HCT116 (cell line): ENCODE measurements at regions not wholly inside any gene's neighbourhood (a gene's known extent, or its start where the extent isn't known, plus 50 kb on each side); places are given as distances from the start of the nearest gene placed in this dataset.

ENCODE experiments used
- ATAC-seq: fragments of 200-7000 bp; cut with Tn5 transposase; 2 replicates; pipeline ENCODE4 v1.9.1; 2020; ENCODE audit warnings: mild to moderate bottlenecking, moderate library complexity
- BruUV-seq: library from RNA; stranded (reverse); fragments of 400-500 nt; replicated peaks from 2 replicates; lab custom pipeline; 2021; lab: Mats Ljungman, UMichigan
- CTCF ChIA-PET: fragments of 300-600 bp; sonication (Branson Sonifier 250); formaldehyde crosslinking; loops from one replicate; lab custom pipeline; 2021; ENCODE audit warnings: antibody characterized with exemption; lab: Charles Lee
- POLR2A ChIA-PET: fragments of 300-600, 350-600 bp; sonication (Branson Sonifier 250); formaldehyde crosslinking; loops from one replicate; lab custom pipeline; 2021; ENCODE audit warnings: antibody characterized with exemption; lab: Charles Lee
- RAD21 ChIA-PET, 2 experiments: fragments of 300-600 bp; sonication (Branson Sonifier 250); formaldehyde crosslinking; loops; one replicate each; lab custom pipeline; 2023; ENCODE audit warnings: low total read pairs in 2 of 2; ENCODE audit not compliant: uncharacterized antibody in 2 of 2, unreplicated experiment in 2 of 2, low non-redundant PET in 1 of 2; lab: Charles Lee
- DNase-seq: peaks from one replicate; pipeline ENCODE4 v3.0.0-alpha.2; 2010; ENCODE audit warnings: low read depth, low spot score
- H2AFZ ChIP-seq: fragments of 200-600 bp; shearing (Covaris generic), sonication (generic); 2 replicates; pipeline ENCODE4 v1.6.1; 2017; ENCODE audit warnings: low read depth, mixed run types, mixed read lengths, antibody characterized with exemption, low read length; ENCODE audit not compliant: poor library complexity, severe bottlenecking
- H3K27ac ChIP-seq: 2 replicates; pipeline ENCODE4 v1.5.1; 2012; ENCODE audit warnings: low read depth, low read length
- H3K27me3 ChIP-seq: fragments of 200-600 bp; sonication (generic); 2 replicates; pipeline ENCODE4 v1.6.1; 2016; ENCODE audit warnings: mixed run types, low read length, mixed read lengths; ENCODE audit not compliant: insufficient read depth
- H3K36me3 ChIP-seq, 2 experiments: fragments of 200-500 bp in 1 of 2; fragments of 200-600 bp in 1 of 2; sonication (Bioruptor generic) in 1 of 2; sonication (generic) in 1 of 2; 2 replicates each; pipeline versions ENCODE4 v1.5.1 to v1.6.1; 2014 to 2016; ENCODE audit warnings: low read length in 2 of 2, inconsistent platforms in 1 of 2, mixed read lengths in 1 of 2, mixed run types in 1 of 2; ENCODE audit not compliant: insufficient read depth in 2 of 2, control insufficient read depth in 1 of 2
- H3K4me1 ChIP-seq, 2 experiments: fragments of 200-600 bp in 1 of 2; sonication (generic) in 1 of 2; 2 replicates each; pipeline versions ENCODE4 v1.5.1 to v1.6.1; 2012 to 2017; ENCODE audit warnings: low read length in 2 of 2, inconsistent platforms in 1 of 2, mild to moderate bottlenecking in 1 of 2, mixed read lengths in 1 of 2, mixed run types in 1 of 2, moderate library complexity in 1 of 2; ENCODE audit not compliant: insufficient read depth in 2 of 2, control insufficient read depth in 1 of 2
- H3K4me2 ChIP-seq: fragments of 200-600 bp; sonication (generic); 2 replicates; pipeline ENCODE4 v1.6.1; 2017; ENCODE audit warnings: mixed run types, low read length, mixed read lengths
- H3K4me3 ChIP-seq, 2 experiments: fragments of 200-600 bp in 1 of 2; sonication (generic) in 1 of 2; replicated peaks in 1 of 2; 2 replicates each; pipeline ENCODE4 v1.5.1; 2011 to 2016; ENCODE audit warnings: low read length in 2 of 2, control low read depth in 1 of 2, low read depth in 1 of 2, mild to moderate bottlenecking in 1 of 2, mixed read lengths in 1 of 2, mixed run types in 1 of 2
- H3K79me2 ChIP-seq: fragments of 200-600 bp; sonication (generic); 2 replicates; pipeline ENCODE4 v1.6.1; 2017; ENCODE audit warnings: mild to moderate bottlenecking, mixed run types, low read length, moderate library complexity, mixed read lengths; ENCODE audit not compliant: insufficient read depth
- H3K9ac ChIP-seq: fragments of 200-600 bp; sonication (generic); 2 replicates; pipeline ENCODE4 v1.6.1; 2016; ENCODE audit warnings: low read length, mixed read lengths
- H3K9me2 ChIP-seq: fragments of 200-600 bp; sonication (generic), shearing (Covaris generic); 2 replicates; pipeline ENCODE4 v1.6.1; 2017; ENCODE audit warnings: mixed run types, mild to moderate bottlenecking, moderate library complexity; ENCODE audit not compliant: insufficient read depth
- H3K9me3 ChIP-seq, 2 experiments: fragments of 200-500 bp in 1 of 2; fragments of 200-600 bp in 1 of 2; sonication (Bioruptor generic) in 1 of 2; sonication (generic) in 1 of 2; 2 replicates each; pipeline ENCODE4 v1.6.1; 2014 to 2017; ENCODE audit warnings: low read length in 2 of 2, mixed read lengths in 2 of 2, inconsistent platforms in 1 of 2, low read depth in 1 of 2, mild to moderate bottlenecking in 1 of 2, mixed run types in 1 of 2, moderate library complexity in 1 of 2; ENCODE audit not compliant: control insufficient read depth in 1 of 2, insufficient read depth in 1 of 2
- H4K20me1 ChIP-seq: fragments of 200-600 bp; sonication (generic), shearing (Covaris generic); 2 replicates; pipeline ENCODE4 v1.6.1; 2017; ENCODE audit warnings: mixed run types, mild to moderate bottlenecking, moderate library complexity; ENCODE audit not compliant: insufficient read depth
- CEBPB ChIP-seq: IDR thresholded peaks from 2 replicates; pipeline ENCODE4 v1.6.1; 2012; ENCODE audit warnings: low read depth
- EZH2 ChIP-seq: fragments of 200-600 bp; sonication (generic); IDR thresholded peaks from 2 replicates; pipeline ENCODE4 v1.6.1; 2017; ENCODE audit warnings: antibody characterized with exemption, mixed run types
- EZH2phosphoT487 ChIP-seq: fragments of 200-600 bp; IDR thresholded peaks from 2 replicates; pipeline ENCODE4 v1.6.1; 2018; ENCODE audit warnings: antibody characterized with exemption, borderline replicate concordance
- FOSL1 ChIP-seq: IDR thresholded peaks from 2 replicates; pipeline ENCODE4 v1.6.1; 2012; ENCODE audit warnings: low read depth
- POLR2A ChIP-seq: IDR thresholded peaks from 2 replicates; pipeline ENCODE4 v1.7.0; 2011; ENCODE audit warnings: borderline replicate concordance; ENCODE audit not compliant: insufficient read depth, insufficient read length; ENCODE audit errors: extremely low read depth
- POLR2AphosphoS5 ChIP-seq: IDR thresholded peaks from 2 replicates; pipeline ENCODE4 v1.6.1; 2011; ENCODE audit warnings: mild to moderate bottlenecking, low read depth, low read length, moderate library complexity
- RAD21 ChIP-seq: IDR thresholded peaks from 2 replicates; pipeline ENCODE4 v1.6.1; 2012; ENCODE audit warnings: low read depth, mild to moderate bottlenecking
- SRF ChIP-seq: IDR thresholded peaks from 2 replicates; pipeline ENCODE4 v1.6.1; 2012; ENCODE audit warnings: low read depth
- YY1 ChIP-seq: IDR thresholded peaks from 2 replicates; pipeline ENCODE4 v1.6.1; 2011; ENCODE audit warnings: low read length, low read depth, moderate library complexity, mild to moderate bottlenecking; ENCODE audit not compliant: insufficient replicate concordance; ENCODE audit errors: extremely low read depth
- ZNF274 ChIP-seq: fragments of 200-500 bp; sonication (Bioruptor generic); IDR thresholded peaks from 2 replicates; pipeline ENCODE4 v1.6.1; 2014; ENCODE audit warnings: mild to moderate bottlenecking, low read depth, low read length, inconsistent platforms
- intact Hi-C: fragments of 100-400 bp; cut with micrococcal nuclease; formaldehyde crosslinking; loops from 2 replicates; pipeline ENCODE4 v1.10.0; 2022
- TF ChIP-seq, protein P1 (sequence below): IDR thresholded peaks from 2 replicates; pipeline ENCODE4 v1.6.1; 2011; ENCODE audit warnings: mild to moderate bottlenecking, low read length, moderate library complexity; ENCODE audit not compliant: insufficient replicate concordance; ENCODE audit errors: extremely low read depth
- TF ChIP-seq, protein P2 (sequence below), 3 experiments: fragments of 200-600 bp in 1 of 3; sonication (generic) in 1 of 3; IDR thresholded peaks in 2 of 3; conservative IDR thresholded peaks in 1 of 3; 2 replicates each; pipeline ENCODE4 v1.5.1; 2012 to 2017; ENCODE audit warnings: low read depth in 2 of 3, low read length in 2 of 3, antibody characterized with exemption in 1 of 3, borderline replicate concordance in 1 of 3, control low read depth in 1 of 3, mild to moderate bottlenecking in 1 of 3, mixed read lengths in 1 of 3, mixed run types in 1 of 3, moderate library complexity in 1 of 3; ENCODE audit not compliant: insufficient read depth in 1 of 3
- TF ChIP-seq, protein P3 (sequence below): IDR thresholded peaks from 2 replicates; pipeline ENCODE4 v1.6.1; 2012

DNA sequence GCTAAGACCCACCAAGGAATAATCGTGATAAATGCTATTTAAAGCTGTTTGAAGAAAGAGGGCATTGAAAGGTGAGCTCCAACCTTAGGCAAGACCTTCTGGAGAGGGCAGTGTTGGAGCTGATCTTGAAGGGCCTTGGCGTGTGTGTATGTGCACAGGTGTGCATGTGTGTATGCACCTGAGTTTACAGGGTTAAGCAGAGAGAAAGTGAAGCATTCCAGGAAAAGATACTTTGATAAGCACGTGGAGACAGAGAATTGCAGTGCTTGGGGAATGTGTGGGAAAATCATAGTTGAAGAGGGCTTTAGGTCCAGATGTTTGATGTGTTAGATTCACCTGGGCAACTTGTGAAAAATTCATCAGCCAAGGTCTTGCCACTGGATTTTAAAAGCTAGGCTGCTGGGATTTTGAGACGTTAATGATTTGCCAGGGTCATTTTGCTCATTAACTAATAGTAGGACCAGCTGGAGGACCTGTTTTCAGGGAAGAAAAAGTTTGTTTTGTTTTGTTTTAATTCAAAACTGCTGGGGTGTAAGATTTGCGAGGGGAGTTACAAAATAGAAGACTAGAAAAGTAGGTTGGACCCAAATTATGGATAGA, 78.3 kb upstream of the ANKRD55 start (continued):
- TF ChIP-seq, protein P1, sequence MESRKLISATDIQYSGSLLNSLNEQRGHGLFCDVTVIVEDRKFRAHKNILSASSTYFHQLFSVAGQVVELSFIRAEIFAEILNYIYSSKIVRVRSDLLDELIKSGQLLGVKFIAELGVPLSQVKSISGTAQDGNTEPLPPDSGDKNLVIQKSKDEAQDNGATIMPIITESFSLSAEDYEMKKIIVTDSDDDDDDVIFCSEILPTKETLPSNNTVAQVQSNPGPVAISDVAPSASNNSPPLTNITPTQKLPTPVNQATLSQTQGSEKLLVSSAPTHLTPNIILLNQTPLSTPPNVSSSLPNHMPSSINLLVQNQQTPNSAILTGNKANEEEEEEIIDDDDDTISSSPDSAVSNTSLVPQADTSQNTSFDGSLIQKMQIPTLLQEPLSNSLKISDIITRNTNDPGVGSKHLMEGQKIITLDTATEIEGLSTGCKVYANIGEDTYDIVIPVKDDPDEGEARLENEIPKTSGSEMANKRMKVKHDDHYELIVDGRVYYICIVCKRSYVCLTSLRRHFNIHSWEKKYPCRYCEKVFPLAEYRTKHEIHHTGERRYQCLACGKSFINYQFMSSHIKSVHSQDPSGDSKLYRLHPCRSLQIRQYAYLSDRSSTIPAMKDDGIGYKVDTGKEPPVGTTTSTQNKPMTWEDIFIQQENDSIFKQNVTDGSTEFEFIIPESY: no peak

DNA sequence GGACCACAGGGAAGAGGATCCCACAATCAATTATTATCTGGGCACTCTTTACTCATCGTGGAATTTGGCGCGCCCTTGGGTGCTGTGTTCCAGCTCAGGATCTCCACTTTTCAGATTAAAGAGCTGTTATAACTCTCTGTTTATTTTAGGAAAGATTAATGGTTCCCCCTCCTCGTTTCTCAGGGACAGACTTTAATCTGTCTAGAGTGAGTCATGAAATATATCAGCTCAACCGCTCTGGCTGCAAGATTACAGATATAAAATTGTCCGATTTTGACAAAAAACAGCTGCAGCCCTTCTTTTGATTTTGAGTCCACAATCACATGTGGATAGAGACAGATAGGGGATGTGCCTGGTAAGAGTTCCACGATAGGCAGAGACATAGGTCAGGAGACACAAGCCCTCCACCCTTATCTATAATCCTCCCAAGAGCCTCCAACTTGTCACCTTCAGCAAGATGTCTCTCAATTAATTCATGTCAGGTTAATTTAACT, 77.6 kb upstream of the ANKRD55 start:
- BruUV-seq: no TSS peak
- no peak for DNase-seq

DNA sequence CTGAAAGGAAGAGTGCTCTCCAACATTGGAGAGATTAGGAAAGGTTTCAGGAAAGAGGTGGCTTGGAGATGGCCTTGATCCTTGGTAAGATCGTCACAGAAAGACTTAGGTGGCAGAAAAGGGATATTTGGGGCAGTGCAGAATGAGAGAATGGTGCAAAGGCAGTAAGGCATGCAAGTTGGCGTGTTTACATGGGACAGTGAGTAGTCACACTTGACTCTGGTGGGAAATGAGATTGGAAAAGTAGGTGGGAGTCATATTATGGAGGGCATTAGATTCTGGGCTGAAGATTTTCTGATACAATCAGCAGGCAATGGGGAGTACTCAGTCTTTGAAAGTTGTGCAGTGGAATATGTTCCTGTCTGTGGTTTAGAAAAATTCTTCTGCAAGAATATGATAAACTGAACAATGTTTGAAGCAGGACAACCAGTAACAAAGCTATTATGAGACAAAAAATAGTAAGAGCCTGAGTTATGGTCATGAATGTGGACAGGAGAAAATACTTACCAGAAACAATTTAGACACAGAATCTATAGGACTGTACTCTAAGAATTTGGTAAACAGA, 76.2 kb upstream of the ANKRD55 start:
- ChIA-PET POLR2A (no interaction called here), RAD21 (no interaction called here), CTCF (no interaction called here)
- Histone ChIP-seq H3K4me3 (no peak overlapping the region), H3K4me2 (no peak overlapping the region), H3K36me3 (no peaks in the 10 kb centered on the region), H3K9me3 (no peaks in the 10 kb centered on the region), H3K9me2 (no peaks in the 10 kb centered on the region), H3K79me2 (no peaks in the 10 kb centered on the region), H3K9ac (no peak overlapping the region), H3K27me3 (no peaks in the 10 kb centered on the region), H2AFZ (no peak overlapping the region), H3K4me1 (no peaks in the 10 kb centered on the region), H3K27ac (no peak overlapping the region), H4K20me1 (no peaks in the 10 kb centered on the region)
- intact Hi-C loops: no loop called here
- ATAC-seq (no peak), DNase-seq (no peak)
- no peak for TF ChIP-seq CEBPB
- no peak for TF ChIP-seq FOSL1
- TF ChIP-seq EZH2phosphoT487: no peak
- TF ChIP-seq, protein P2, sequence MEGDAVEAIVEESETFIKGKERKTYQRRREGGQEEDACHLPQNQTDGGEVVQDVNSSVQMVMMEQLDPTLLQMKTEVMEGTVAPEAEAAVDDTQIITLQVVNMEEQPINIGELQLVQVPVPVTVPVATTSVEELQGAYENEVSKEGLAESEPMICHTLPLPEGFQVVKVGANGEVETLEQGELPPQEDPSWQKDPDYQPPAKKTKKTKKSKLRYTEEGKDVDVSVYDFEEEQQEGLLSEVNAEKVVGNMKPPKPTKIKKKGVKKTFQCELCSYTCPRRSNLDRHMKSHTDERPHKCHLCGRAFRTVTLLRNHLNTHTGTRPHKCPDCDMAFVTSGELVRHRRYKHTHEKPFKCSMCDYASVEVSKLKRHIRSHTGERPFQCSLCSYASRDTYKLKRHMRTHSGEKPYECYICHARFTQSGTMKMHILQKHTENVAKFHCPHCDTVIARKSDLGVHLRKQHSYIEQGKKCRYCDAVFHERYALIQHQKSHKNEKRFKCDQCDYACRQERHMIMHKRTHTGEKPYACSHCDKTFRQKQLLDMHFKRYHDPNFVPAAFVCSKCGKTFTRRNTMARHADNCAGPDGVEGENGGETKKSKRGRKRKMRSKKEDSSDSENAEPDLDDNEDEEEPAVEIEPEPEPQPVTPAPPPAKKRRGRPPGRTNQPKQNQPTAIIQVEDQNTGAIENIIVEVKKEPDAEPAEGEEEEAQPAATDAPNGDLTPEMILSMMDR (IDR thresholded peaks at IDR 0.05 in 2 of 3, conservative IDR thresholded peaks at IDR 0.05 in 1 of 3; ENCODE audit: borderline replicate concordance in 1 of 3, insufficient read depth in 1 of 3, low read depth in 2 of 3, low read length in 2 of 3): no peak
- TF ChIP-seq YY1: no peak
- no peak for TF ChIP-seq POLR2AphosphoS5
- TF ChIP-seq, protein P3, sequence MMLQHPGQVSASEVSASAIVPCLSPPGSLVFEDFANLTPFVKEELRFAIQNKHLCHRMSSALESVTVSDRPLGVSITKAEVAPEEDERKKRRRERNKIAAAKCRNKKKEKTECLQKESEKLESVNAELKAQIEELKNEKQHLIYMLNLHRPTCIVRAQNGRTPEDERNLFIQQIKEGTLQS: no peak
- no peak for TF ChIP-seq ZNF274
- TF ChIP-seq SRF: no peak
- TF ChIP-seq EZH2: no peak
- BruUV-seq: no TSS peak

More for the DNA sequence above, 77.6 kb upstream of the ANKRD55 start:
- no peak for TF ChIP-seq POLR2A
- no peak for TF ChIP-seq YY1
- no peak for TF ChIP-seq RAD21
- Histone ChIP-seq H3K4me1 (no peaks in the 10 kb centered on the region), H3K79me2 (no peaks in the 10 kb centered on the region), H4K20me1 (no peaks in the 10 kb centered on the region), H3K27me3 (no peaks in the 10 kb centered on the region), H3K27ac (no peak overlapping the region), H3K9me3 (no peaks in the 10 kb centered on the region), H3K9ac (no peak overlapping the region), H3K36me3 (no peaks in the 10 kb centered on the region), H3K4me2 (no peak overlapping the region), H3K9me2 (no peaks in the 10 kb centered on the region), H2AFZ (no peak overlapping the region), H3K4me3 (no peak overlapping the region)
- no peak for ATAC-seq
- POLR2A ChIA-PET: no interaction called here
- intact Hi-C loops: no loop called here
- RAD21 ChIA-PET: no interaction called here
- CTCF ChIA-PET: no interaction called here
